HCT116 (cell line): ENCODE measurements at regions not wholly inside any gene's neighbourhood (a gene's known extent, or its start where the extent isn't known, plus 50 kb on each side); places are given as distances from the start of the nearest gene placed in this dataset.

Source experiments
- ATF3 ChIP-seq: IDR thresholded peaks from 2 replicates; pipeline ENCODE4 v1.6.1; 2012
- CBX3 ChIP-seq: IDR thresholded peaks from 2 replicates; pipeline ENCODE4 v1.6.1; 2012; ENCODE audit warnings: low read depth
- EZH2 ChIP-seq: fragments of 200-600 bp; sonication (generic); IDR thresholded peaks from 2 replicates; pipeline ENCODE4 v1.6.1; 2017; ENCODE audit warnings: antibody characterized with exemption, mixed run types
- EZH2phosphoT487 ChIP-seq: fragments of 200-600 bp; IDR thresholded peaks from 2 replicates; pipeline ENCODE4 v1.6.1; 2018; ENCODE audit warnings: antibody characterized with exemption, borderline replicate concordance
- JUND ChIP-seq: IDR thresholded peaks from 2 replicates; pipeline ENCODE4 v1.6.1; 2012
- MAX ChIP-seq: IDR thresholded peaks from 2 replicates; pipeline ENCODE4 v1.6.1; 2012
- POLR2A ChIP-seq: IDR thresholded peaks from 2 replicates; pipeline ENCODE4 v1.7.0; 2011; ENCODE audit warnings: borderline replicate concordance; ENCODE audit not compliant: insufficient read depth, insufficient read length; ENCODE audit errors: extremely low read depth
- POLR2AphosphoS5 ChIP-seq: IDR thresholded peaks from 2 replicates; pipeline ENCODE4 v1.6.1; 2011; ENCODE audit warnings: mild to moderate bottlenecking, low read depth, low read length, moderate library complexity
- REST ChIP-seq: IDR thresholded peaks from 2 replicates; pipeline ENCODE4 v1.6.1; 2012; ENCODE audit warnings: low read depth
- SIN3A ChIP-seq: IDR thresholded peaks from 2 replicates; pipeline ENCODE4 v1.6.1; 2012; ENCODE audit warnings: low read depth
- SP1 ChIP-seq: IDR thresholded peaks from 2 replicates; pipeline ENCODE4 v1.6.1; 2012; ENCODE audit warnings: low read depth
- SRF ChIP-seq: IDR thresholded peaks from 2 replicates; pipeline ENCODE4 v1.6.1; 2012; ENCODE audit warnings: low read depth
- YY1 ChIP-seq: IDR thresholded peaks from 2 replicates; pipeline ENCODE4 v1.6.1; 2011; ENCODE audit warnings: low read length, low read depth, moderate library complexity, mild to moderate bottlenecking; ENCODE audit not compliant: insufficient replicate concordance; ENCODE audit errors: extremely low read depth
- TF ChIP-seq, protein P1 (sequence below), 3 experiments: fragments of 200-600 bp in 1 of 3; sonication (generic) in 1 of 3; IDR thresholded peaks in 2 of 3; conservative IDR thresholded peaks in 1 of 3; 2 replicates each; pipeline ENCODE4 v1.5.1; 2012 to 2017; ENCODE audit warnings: low read depth in 2 of 3, low read length in 2 of 3, antibody characterized with exemption in 1 of 3, borderline replicate concordance in 1 of 3, control low read depth in 1 of 3, mild to moderate bottlenecking in 1 of 3, mixed read lengths in 1 of 3, mixed run types in 1 of 3, moderate library complexity in 1 of 3; ENCODE audit not compliant: insufficient read depth in 1 of 3

DNA sequence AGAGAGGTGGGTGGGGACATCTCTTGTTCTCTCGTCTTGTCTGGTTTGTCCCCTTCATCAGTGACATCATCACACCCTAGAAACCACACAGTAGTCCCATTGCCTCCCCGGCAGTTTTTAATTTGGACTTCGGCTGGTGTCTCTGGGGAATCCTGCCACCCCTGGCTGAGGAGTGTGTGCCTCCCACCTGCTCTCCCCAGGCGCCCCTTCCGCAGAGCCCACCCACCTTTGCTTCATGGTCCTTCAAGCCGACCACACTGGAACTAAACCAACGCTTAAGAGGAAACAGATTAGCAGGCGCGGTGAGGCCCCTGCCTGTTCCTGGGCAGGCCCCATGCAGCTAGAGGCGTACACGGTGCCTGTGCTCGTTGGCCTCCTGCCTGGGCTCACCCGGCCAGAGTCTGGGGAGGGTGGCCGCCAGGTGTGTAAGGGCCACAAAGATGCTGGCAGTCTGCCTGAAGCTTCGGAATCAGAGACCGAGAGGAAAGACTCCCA, 107.6 kb upstream of the SPRY4 start:
- TF ChIP-seq POLR2A (peak; percentile 29), SP1 (no peak), EZH2 (no peak), POLR2AphosphoS5 (no peak; the same call in 1 of the 2 replicates), YY1 (no peak), REST (no peak), JUND (no peak), SRF (no peak), EZH2phosphoT487 (no peak), CBX3 (no peak), SIN3A (no peak), ATF3 (no peak), MAX (no peak)
- TF ChIP-seq, protein P1, sequence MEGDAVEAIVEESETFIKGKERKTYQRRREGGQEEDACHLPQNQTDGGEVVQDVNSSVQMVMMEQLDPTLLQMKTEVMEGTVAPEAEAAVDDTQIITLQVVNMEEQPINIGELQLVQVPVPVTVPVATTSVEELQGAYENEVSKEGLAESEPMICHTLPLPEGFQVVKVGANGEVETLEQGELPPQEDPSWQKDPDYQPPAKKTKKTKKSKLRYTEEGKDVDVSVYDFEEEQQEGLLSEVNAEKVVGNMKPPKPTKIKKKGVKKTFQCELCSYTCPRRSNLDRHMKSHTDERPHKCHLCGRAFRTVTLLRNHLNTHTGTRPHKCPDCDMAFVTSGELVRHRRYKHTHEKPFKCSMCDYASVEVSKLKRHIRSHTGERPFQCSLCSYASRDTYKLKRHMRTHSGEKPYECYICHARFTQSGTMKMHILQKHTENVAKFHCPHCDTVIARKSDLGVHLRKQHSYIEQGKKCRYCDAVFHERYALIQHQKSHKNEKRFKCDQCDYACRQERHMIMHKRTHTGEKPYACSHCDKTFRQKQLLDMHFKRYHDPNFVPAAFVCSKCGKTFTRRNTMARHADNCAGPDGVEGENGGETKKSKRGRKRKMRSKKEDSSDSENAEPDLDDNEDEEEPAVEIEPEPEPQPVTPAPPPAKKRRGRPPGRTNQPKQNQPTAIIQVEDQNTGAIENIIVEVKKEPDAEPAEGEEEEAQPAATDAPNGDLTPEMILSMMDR (IDR thresholded peaks at IDR 0.05 in 2 of 3, conservative IDR thresholded peaks at IDR 0.05 in 1 of 3; ENCODE audit: borderline replicate concordance in 1 of 3, insufficient read depth in 1 of 3, low read depth in 2 of 3, low read length in 2 of 3): no peak
